Fibroblast of skin of scalp (primary cell): ENCODE measurements at regions not wholly inside any gene's neighbourhood (a gene's known extent, or its start where the extent isn't known, plus 50 kb on each side); places are given as distances from the start of the nearest gene placed in this dataset.

Source experiments
- DNase-seq: peaks from one replicate; pipeline ENCODE4 v3.0.0-alpha.2; 2013

GRCh38 chr22:20637750-20638506 is 130.5 kb downstream of the MED15 start:
- DNase-seq = no peak

GRCh38 chr22:20638507-20638870 is 131.1 kb downstream of the MED15 start:
- no peak for DNase-seq

- no peak for DNase-seq
Observed at GRCh38 chr22:20639343-20639742, 131.9 kb downstream of the MED15 start.

- DNase-seq = no peak
Observed at GRCh38 chr22:20639750-20640149, 132.3 kb downstream of the MED15 start.

- no peak for DNase-seq
Observed at GRCh38 chr22:20641198-20641892, 132.6 kb upstream of the SERPIND1 start.

GRCh38 chr22:20641919-20642579 is 131.9 kb upstream of the SERPIND1 start:
- DNase-seq = no peak

- no peak for DNase-seq
Observed at GRCh38 chr22:20642668-20643179, 131.2 kb upstream of the SERPIND1 start.

GRCh38 chr22:20644071-20644642 is 129.8 kb upstream of the SERPIND1 start:
- no peak for DNase-seq

- no peak for DNase-seq
Observed at GRCh38 chr22:20645954-20646353, 128.0 kb upstream of the SERPIND1 start.

- no peak for DNase-seq
Observed at GRCh38 chr22:20646415-20646814, 127.5 kb upstream of the SERPIND1 start.

GRCh38 chr22:20646906-20647305 is 127.0 kb upstream of the SERPIND1 start:
- no peak for DNase-seq

GRCh38 chr22:20647586-20648305 is 126.2 kb upstream of the SERPIND1 start:
- DNase-seq = no peak

- DNase-seq = no peak
Observed at GRCh38 chr22:20648306-20648903, 125.5 kb upstream of the SERPIND1 start.

- DNase-seq = no peak
Observed at GRCh38 chr22:20650294-20651207, 123.4 kb upstream of the SERPIND1 start.

- no peak for DNase-seq
Observed at GRCh38 chr22:20651286-20651685, 122.6 kb upstream of the SERPIND1 start.

- DNase-seq = no peak
Observed at GRCh38 chr22:20652130-20652529, 121.8 kb upstream of the SERPIND1 start.

GRCh38 chr22:20652582-20652981 is 121.3 kb upstream of the SERPIND1 start:
- no peak for DNase-seq

- no peak for DNase-seq
Observed at GRCh38 chr22:20653012-20653794, 120.7 kb upstream of the SERPIND1 start.

GRCh38 chr22:20653795-20654342 is 120.0 kb upstream of the SERPIND1 start:
- DNase-seq = no peak
